ENCODE measurements at regions not wholly inside any gene's neighbourhood (a gene's known extent, or its start where the extent isn't known, plus 50 kb on each side); places are given as distances from the start of the nearest gene placed in this dataset.

- no peak for TF ChIP-seq CTCF (IDR thresholded peaks at IDR 0.05; ENCODE audit: insufficient read depth, low read depth, low read length)
- TF ChIP-seq EZH2 (IDR thresholded peaks at IDR 0.05; ENCODE audit: insufficient read depth, low read length), result no peak
Observed at GRCh38 chr13:63636316-63636993, 2220.8 kb upstream of the PCDH20 start.

Data from astrocyte (in vitro differentiated cells and primary cell).